Stomach (tissue), 8 donors: ENCODE measurements at regions not wholly inside any gene's neighbourhood (a gene's known extent, or its start where the extent isn't known, plus 50 kb on each side); places are given as distances from the start of the nearest gene placed in this dataset.

Experiments used
- DNase-seq, 2 donors: peaks; one replicate each; pipeline versions ENCODE4 v3.0.0 to v3.0.0-alpha.2; 2013 to 2019
- H3K27ac ChIP-seq, 5 donors: fragments of 200-600 bp in 4 of 5; sonication (generic) in 4 of 5; one replicate each; pipeline ENCODE4 v1.5.1; 2013 to 2019; ENCODE audit warnings: mild to moderate bottlenecking in 1 of 5, moderate library complexity in 1 of 5
- H3K27me3 ChIP-seq, 3 donors: fragments of 200-600 bp; sonication (generic); one replicate each; pipeline ENCODE4 v1.5.1; 2017 to 2019; ENCODE audit warnings: mixed run types in 1 of 3
- H3K36me3 ChIP-seq, 4 donors: fragments of 200-600 bp; sonication (generic); 1 replicate in 3 of 4; 2 replicates in 1 of 4; pipeline ENCODE4 v1.5.1; 2016 to 2019
- H3K4me1 ChIP-seq, 4 donors: fragments of 200-600 bp; sonication (generic); one replicate each; pipeline ENCODE4 v1.5.1; 2016 to 2019
- H3K4me3 ChIP-seq, 4 donors: fragments of 200-600 bp; sonication (generic) in 3 of 4; one replicate each; pipeline ENCODE4 v1.5.1; 2016 to 2019; ENCODE audit warnings: mild to moderate bottlenecking in 1 of 4
- H3K9me3 ChIP-seq, 4 donors: fragments of 200-600 bp; sonication (generic); one replicate each; pipeline ENCODE4 v1.5.1; 2016 to 2019
- EP300 ChIP-seq: sonication (generic); formaldehyde crosslinking; IDR thresholded peaks from one replicate; pipeline ENCODE4 v1.6.1; 2017; ENCODE audit warnings: antibody characterized with exemption
- POLR2A ChIP-seq, 4 donors: fragments of 450-650 bp; IDR thresholded peaks; one replicate each; pipeline ENCODE4 v1.6.1; 2016; ENCODE audit warnings: antibody characterized with exemption in 4 of 4, control low read depth in 2 of 4, mild to moderate bottlenecking in 1 of 4, moderate library complexity in 1 of 4
- POLR2AphosphoS5 ChIP-seq, 3 donors: sonication (generic); formaldehyde crosslinking; IDR thresholded peaks; one replicate each; pipeline ENCODE4 v1.6.1; 2016; ENCODE audit warnings: antibody characterized with exemption in 3 of 3
- WGBS, 5 donors: extraction: QIAGEN DNeasy Blood & Tissue Kit in 3 of 5; methylation state at CpG; one replicate each; pipeline versions ENCODE4 v1.1.5 to v1.1.7; 2013 to 2018; 5-methylcytosine and 5-hydroxymethylcytosine counted together
- intact Hi-C: fragments of 100-400 bp; cut with DNase I; formaldehyde crosslinking; loops from one replicate; pipeline ENCODE4 v1.15.1; 2023; ENCODE audit warnings: low total_unique reads
- TF ChIP-seq, protein P1 (sequence below), 7 experiments: fragments of 450-650 bp in 4 of 7; fragments of 200-600 bp in 3 of 7; sonication (generic) in 3 of 7; IDR thresholded peaks; one replicate each; pipeline ENCODE4 v1.5.1; 2016 to 2019; ENCODE audit warnings: antibody characterized with exemption in 7 of 7, control low read depth in 2 of 7, mild to moderate bottlenecking in 1 of 7
- donor health status: healthy with polysubstance abuse.
- donor health status: Bipolar disorder and iron deficiency.
- donor health status: healthy.

DNA sequence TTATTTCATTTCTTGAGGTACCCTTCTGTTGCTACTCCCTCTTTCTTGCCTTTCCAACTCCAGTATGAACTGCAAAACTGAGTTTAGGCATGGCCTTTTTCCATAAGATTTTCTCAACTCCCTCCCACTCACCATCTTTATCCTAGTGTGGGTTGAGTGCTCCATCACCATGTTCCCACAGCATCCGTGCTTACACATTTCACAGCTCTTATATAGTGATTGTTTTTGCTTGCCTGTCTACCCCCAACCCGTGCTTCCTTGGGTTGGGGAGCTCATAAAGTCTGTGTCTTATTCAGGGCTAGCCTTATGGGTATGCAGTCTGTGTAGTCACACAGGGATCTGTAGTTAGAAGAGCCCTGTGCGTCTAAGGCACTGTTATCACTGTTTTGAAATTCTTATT lies 68.2 kb upstream of the CCDC190 start:
- no peak for DNase-seq
- Histone ChIP-seq H3K4me1 (peaks cover 0 to 16% (median 11%) of the 10 kb centered on the region in 4 donors), H3K36me3 (no peaks in the 10 kb centered on the region), H3K9me3 (no peaks in the 10 kb centered on the region), H3K27me3 (no peaks in the 10 kb centered on the region), H3K4me3 (no peak overlapping the region), H3K27ac (no peak overlapping the region)
- 84 to 92% (median 87%) methylated on average over 3 of the region's 3 CpGs for WGBS, 5 donors
- intact Hi-C loops, result no loop called here
- TF ChIP-seq EP300, result no peak
- no peak for TF ChIP-seq POLR2A (IDR thresholded peaks at IDR 0.05)
- TF ChIP-seq, protein P1, sequence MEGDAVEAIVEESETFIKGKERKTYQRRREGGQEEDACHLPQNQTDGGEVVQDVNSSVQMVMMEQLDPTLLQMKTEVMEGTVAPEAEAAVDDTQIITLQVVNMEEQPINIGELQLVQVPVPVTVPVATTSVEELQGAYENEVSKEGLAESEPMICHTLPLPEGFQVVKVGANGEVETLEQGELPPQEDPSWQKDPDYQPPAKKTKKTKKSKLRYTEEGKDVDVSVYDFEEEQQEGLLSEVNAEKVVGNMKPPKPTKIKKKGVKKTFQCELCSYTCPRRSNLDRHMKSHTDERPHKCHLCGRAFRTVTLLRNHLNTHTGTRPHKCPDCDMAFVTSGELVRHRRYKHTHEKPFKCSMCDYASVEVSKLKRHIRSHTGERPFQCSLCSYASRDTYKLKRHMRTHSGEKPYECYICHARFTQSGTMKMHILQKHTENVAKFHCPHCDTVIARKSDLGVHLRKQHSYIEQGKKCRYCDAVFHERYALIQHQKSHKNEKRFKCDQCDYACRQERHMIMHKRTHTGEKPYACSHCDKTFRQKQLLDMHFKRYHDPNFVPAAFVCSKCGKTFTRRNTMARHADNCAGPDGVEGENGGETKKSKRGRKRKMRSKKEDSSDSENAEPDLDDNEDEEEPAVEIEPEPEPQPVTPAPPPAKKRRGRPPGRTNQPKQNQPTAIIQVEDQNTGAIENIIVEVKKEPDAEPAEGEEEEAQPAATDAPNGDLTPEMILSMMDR (IDR thresholded peaks at IDR 0.05), result no peak
- TF ChIP-seq POLR2AphosphoS5 (IDR thresholded peaks at IDR 0.05), result no peak

DNA sequence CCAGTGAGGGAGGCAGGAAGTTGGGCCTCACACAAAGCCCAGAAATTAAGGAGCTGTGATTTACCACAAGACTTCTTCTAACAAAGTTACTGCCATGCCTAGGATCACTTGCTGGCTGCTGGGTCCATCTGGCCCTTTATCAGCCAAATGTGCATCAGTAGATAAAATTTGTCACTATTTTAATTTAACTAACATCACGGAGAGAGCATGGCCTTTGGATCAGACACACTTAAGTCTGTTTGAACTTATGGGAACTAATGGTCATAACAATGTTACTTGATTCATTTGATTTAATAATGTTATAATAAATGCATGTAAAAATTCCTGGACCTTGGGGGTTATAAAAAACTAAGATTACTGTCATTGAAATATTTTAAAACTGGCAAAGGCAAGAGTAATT lies 67.2 kb upstream of the CCDC190 start:
- DNase-seq, result no peak
- Histone ChIP-seq H3K4me1 (peaks cover 0 to 16% (median 11%) of the 10 kb centered on the region in 4 donors), H3K36me3 (no peaks in the 10 kb centered on the region), H3K9me3 (no peaks in the 10 kb centered on the region), H3K27me3 (no peaks in the 10 kb centered on the region), H3K27ac (no peak overlapping the region), H3K4me3 (no peak overlapping the region)
- TF ChIP-seq POLR2A (IDR thresholded peaks at IDR 0.05), result no peak
- TF ChIP-seq POLR2AphosphoS5 (IDR thresholded peaks at IDR 0.05), result no peak
- TF ChIP-seq, protein P1 (IDR thresholded peaks at IDR 0.05), result no peak
- TF ChIP-seq EP300, result no peak
- intact Hi-C loops, result no loop called here
- 55 to 82% (median 62%) methylated on average over 1 of the region's 1 CpG for WGBS, 5 donors

DNA sequence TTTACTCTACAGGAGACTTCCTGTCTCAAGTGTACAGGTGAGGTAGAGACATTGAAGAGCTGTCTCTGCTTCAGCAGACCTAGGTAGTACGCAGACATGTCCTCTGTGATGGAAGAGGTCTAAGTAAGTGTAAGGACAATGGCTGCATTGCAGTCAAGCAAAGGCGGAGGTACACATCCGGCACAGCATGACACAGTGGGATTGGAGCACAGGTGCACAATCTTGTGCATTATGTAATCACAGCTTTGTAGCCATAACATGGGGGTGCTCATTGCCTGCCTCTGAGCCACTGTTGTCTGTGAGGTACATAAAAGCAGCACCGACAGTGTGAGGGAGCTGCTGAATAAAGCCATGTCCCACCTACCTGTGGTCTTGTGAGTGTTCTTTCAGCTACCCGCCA lies 66.4 kb upstream of the CCDC190 start:
- Histone ChIP-seq H3K4me1 (peaks cover 0 to 16% (median 11%) of the 10 kb centered on the region in 4 donors), H3K27ac (no peak overlapping the region), H3K9me3 (no peaks in the 10 kb centered on the region), H3K4me3 (no peak overlapping the region), H3K36me3 (no peaks in the 10 kb centered on the region), H3K27me3 (no peaks in the 10 kb centered on the region)
- WGBS, 5 donors, result 84 to 100% (median 94%) methylated on average over 4 to 5 of the region's 5 CpGs
- DNase-seq, result no peak
- intact Hi-C loops, result no loop called here
- TF ChIP-seq POLR2AphosphoS5 (IDR thresholded peaks at IDR 0.05), result no peak
- TF ChIP-seq POLR2A (IDR thresholded peaks at IDR 0.05), result no peak
- TF ChIP-seq EP300, result no peak
- TF ChIP-seq, protein P1 (IDR thresholded peaks at IDR 0.05), result no peak

DNA sequence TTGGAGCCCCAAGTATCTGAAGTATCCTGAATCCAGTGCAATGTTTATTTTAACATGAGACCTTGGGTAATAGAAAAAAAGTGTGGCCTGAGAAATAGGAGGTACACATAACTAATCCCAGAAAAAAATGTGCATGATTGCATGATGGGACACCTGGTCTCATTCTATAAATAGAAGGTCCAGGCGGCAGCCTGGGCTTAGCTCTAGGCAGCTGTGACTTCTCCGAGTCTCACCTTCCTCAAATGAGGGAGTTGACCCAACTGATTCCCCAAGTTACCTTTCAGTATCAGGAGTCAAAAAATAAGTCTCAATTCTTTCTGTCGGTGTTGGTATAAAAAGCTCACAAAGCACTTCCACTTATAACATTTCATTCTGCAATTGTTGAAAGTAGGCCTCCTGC lies 65.9 kb upstream of the CCDC190 start:
- Histone ChIP-seq H3K4me3 (no peak overlapping the region), H3K4me1 (peaks cover 0 to 15% (median 10%) of the 10 kb centered on the region in 4 donors), H3K27me3 (no peaks in the 10 kb centered on the region), H3K36me3 (no peaks in the 10 kb centered on the region), H3K9me3 (no peaks in the 10 kb centered on the region), H3K27ac (no peak overlapping the region)
- no peak for DNase-seq
- WGBS, 5 donors, result 74 to 89% (median 84%) methylated on average over 3 of the region's 3 CpGs
- TF ChIP-seq, protein P1 (IDR thresholded peaks at IDR 0.05), result no peak
- TF ChIP-seq POLR2AphosphoS5 (IDR thresholded peaks at IDR 0.05) (no peak), EP300 (no peak), POLR2A (IDR thresholded peaks at IDR 0.05) (no peak)
- intact Hi-C loops, result no loop called here
